Colonic mucosa (tissue), 4 donors: ENCODE measurements at regions not wholly inside any gene's neighbourhood (a gene's known extent, or its start where the extent isn't known, plus 50 kb on each side); places are given as distances from the start of the nearest gene placed in this dataset.

ENCODE experiments used
- DNase-seq: peaks from one replicate; pipeline ENCODE4 v3.0.0-alpha.2; 2020
- H3K27ac ChIP-seq: fragments of 200-600 bp; one replicate; pipeline ENCODE4 v1.8.0; 2021
- H3K27me3 ChIP-seq: fragments of 200-600 bp; one replicate; pipeline ENCODE4 v1.8.0; 2021
- H3K36me3 ChIP-seq: fragments of 200-600 bp; one replicate; pipeline ENCODE4 v1.8.0; 2021
- H3K4me1 ChIP-seq: fragments of 200-600 bp; one replicate; pipeline ENCODE4 v1.8.0; 2021; ENCODE audit warnings: mild to moderate bottlenecking
- H3K4me3 ChIP-seq: fragments of 200-600 bp; one replicate; pipeline ENCODE4 v1.8.0; 2021
- H3K9ac ChIP-seq, 2 donors: one replicate each; pipeline ENCODE4 v1.7.0; 2013; ENCODE audit warnings: control low read depth in 2 of 2, low read depth in 2 of 2, low read length in 2 of 2
- H3K9me3 ChIP-seq: fragments of 200-600 bp; one replicate; pipeline ENCODE4 v1.8.0; 2021
- intact Hi-C: fragments of 100-400 bp; cut with DNase I; formaldehyde crosslinking; loops from one replicate; pipeline ENCODE4 v1.14.1; 2022
- TF ChIP-seq, protein P1 (sequence below): fragments of 200-600 bp; IDR thresholded peaks from one replicate; pipeline ENCODE4 v1.8.0; 2022; ENCODE audit warnings: antibody characterized with exemption, mild to moderate bottlenecking
- donor health status: healthy.
- donor health status: DM: no; HTN: no; CAD: no.
- donor health status: DM: no; HTN: no; CAD: no.

DNA sequence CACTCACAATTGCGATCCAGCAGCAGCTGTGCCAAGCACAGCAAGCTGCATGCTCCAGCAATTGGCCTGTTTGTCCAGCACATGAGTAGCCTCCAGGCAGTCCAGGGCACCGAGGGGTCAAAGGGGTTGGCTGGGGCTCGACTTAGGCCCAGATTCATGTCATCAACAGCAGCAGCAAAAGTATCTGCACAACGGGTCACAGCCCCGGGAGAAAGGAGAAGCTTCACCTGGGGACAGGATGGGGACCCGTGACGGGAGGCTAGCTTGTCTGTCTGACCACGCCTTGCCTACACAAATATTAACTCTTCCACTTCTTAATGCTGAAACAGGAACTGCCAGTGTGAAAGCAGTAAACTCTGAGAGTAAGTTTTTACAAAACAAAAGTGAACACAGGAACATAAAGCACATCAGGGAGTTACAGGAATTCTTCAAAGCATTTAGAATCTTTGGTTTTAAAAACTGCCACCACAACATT lies 191.2 kb downstream of the PIK3R1 start:
- peak overlapping the region in 1 of 2 donors; percentile 53 for H3K9ac ChIP-seq

DNA sequence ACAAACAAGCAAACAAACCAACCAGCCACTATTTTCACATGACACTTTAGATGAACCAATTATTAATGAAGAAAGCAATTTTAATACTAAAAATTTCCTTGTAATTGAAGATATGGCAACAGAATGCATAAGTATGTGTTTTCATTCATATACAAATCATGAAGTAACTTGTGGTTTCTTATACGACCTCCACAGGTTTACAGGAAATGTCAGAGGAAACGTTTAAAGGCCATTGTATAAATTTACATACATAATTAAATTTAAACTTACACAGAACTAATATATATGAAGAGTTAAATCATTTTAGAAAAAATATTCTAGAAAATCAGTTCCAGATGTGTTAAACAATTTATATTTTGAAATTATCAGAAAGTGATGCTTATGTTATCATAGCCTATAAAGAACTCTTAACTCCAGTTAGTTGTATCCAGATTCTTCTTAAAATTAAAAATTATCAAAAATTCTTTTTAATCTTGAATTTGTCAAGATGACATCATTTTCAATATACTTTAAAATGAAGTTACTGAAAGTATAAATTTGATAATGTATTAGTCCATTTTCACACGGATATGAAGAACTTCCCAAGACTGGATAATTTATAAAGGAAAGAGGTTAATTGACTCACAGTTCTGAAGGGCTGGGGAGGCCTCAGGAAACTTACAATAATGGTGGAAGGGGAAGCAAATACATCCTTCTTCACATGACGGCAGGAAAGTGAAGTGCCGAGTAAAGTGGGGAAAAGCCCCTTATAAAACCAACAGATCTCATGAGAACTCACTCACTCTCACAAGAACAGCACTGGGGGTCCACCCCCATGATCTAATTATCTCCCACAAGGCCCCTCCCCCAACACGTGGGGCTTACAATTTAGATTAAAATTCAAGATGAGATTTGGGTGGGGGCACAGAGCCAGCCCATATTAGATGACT lies 192.0 kb downstream of the PIK3R1 start:
- Histone ChIP-seq H3K4me3 (no peak overlapping the region), H3K4me1 (peaks cover 6% of the 10 kb centered on the region), H3K27ac (peak overlapping the region; percentile 39), H3K9ac (no peak overlapping the region), H3K27me3 (no peaks in the 10 kb centered on the region), H3K9me3 (no peaks in the 10 kb centered on the region), H3K36me3 (no peaks in the 10 kb centered on the region)
- intact Hi-C loops: no loop called here
- TF ChIP-seq, protein P1, sequence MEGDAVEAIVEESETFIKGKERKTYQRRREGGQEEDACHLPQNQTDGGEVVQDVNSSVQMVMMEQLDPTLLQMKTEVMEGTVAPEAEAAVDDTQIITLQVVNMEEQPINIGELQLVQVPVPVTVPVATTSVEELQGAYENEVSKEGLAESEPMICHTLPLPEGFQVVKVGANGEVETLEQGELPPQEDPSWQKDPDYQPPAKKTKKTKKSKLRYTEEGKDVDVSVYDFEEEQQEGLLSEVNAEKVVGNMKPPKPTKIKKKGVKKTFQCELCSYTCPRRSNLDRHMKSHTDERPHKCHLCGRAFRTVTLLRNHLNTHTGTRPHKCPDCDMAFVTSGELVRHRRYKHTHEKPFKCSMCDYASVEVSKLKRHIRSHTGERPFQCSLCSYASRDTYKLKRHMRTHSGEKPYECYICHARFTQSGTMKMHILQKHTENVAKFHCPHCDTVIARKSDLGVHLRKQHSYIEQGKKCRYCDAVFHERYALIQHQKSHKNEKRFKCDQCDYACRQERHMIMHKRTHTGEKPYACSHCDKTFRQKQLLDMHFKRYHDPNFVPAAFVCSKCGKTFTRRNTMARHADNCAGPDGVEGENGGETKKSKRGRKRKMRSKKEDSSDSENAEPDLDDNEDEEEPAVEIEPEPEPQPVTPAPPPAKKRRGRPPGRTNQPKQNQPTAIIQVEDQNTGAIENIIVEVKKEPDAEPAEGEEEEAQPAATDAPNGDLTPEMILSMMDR: no peak
- DNase-seq: no peak

More for the DNA sequence above, 191.2 kb downstream of the PIK3R1 start:
- Histone ChIP-seq H3K36me3 (no peaks in the 10 kb centered on the region), H3K4me3 (no peak overlapping the region), H3K9me3 (no peaks in the 10 kb centered on the region), H3K27ac (peak overlapping the region; percentile 39), H3K27me3 (no peaks in the 10 kb centered on the region), H3K4me1 (peaks cover 6% of the 10 kb centered on the region)
- TF ChIP-seq, protein P1: no peak
- intact Hi-C loops: no loop called here
- peak; percentile 42 for DNase-seq

DNA sequence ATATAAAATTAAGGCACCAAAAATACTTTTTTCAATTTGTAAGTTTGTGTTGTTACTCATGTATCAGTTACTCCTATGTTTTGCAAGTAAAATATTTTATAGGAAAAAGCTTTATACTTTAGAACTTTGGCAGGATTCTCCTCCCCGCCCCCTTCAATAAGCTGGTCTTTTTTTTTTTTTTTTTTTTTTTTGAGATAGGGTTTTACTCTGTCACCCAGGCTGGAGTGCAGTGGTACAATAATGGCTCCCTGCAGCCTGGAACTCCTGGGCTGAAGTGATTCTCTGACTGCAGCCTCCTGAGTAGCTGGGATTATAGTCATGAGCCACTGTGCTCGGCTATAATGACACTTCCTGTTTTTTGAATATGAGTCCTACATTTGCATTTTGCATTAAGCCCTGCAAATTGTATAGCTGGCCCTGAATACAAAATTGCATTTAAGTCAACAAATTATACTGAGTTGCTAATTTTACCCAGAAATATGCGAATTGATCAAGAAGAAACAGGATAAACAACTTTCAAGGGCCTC lies 192.9 kb downstream of the PIK3R1 start:
- H3K36me3 ChIP-seq: no peaks in the 10 kb centered on the region
- TF ChIP-seq, protein P1: no peak
- peaks cover 6% of the 10 kb centered on the region for H3K4me1 ChIP-seq
- H3K27ac ChIP-seq: no peak overlapping the region
- H3K9me3 ChIP-seq: no peaks in the 10 kb centered on the region
- H3K4me3 ChIP-seq: no peak overlapping the region
- intact Hi-C loops: no loop called here
- no peaks in the 10 kb centered on the region for H3K27me3 ChIP-seq
- DNase-seq: no peak
- H3K9ac ChIP-seq: no peak overlapping the region

DNA sequence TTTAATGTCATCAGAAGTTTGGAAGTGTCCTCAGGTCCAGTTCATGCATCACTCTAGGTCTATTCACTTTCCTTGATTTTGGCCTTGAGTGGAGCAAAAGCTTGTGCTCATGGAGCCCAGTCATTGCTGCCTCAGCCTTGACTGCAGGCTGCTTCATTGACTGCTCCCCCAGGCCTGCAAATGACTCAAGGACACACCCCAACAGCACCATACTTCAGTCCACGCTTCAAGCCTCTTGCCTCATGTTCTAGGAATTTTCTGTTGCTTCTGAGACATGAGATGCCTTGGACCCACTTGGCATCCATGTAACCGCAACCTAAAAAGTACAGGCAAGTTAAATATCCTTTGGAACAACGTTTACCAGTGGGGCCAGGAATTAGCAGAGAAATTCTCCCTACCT lies 193.7 kb downstream of the PIK3R1 start:
- Histone ChIP-seq H3K27ac (no peak overlapping the region), H3K36me3 (no peaks in the 10 kb centered on the region), H3K27me3 (no peaks in the 10 kb centered on the region), H3K9ac (no peak overlapping the region), H3K9me3 (no peaks in the 10 kb centered on the region), H3K4me3 (no peak overlapping the region), H3K4me1 (peaks cover 6% of the 10 kb centered on the region)
- TF ChIP-seq, protein P1: no peak
- intact Hi-C loops: no loop called here
- no peak for DNase-seq

DNA sequence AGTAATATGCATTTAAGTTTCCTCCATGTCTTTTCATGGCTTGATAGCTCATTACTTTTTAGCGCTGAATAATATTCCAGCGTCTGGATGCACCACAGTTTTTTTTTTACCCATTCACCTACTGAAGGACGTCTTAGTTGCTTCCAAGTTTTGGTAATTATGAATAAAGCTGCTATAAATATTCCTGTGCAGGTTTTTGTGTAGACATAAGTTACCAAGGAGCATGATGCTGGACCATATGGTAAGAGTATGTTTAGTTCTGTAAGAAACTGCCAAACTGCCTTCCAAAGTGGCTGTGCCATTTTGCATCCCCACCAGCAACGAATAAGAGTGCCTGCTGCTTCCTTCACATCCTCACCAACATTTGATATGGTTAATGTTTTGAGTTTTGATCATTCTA lies 195.6 kb downstream of the PIK3R1 start:
- Histone ChIP-seq H3K4me1 (no peaks in the 10 kb centered on the region), H3K9ac (no peak overlapping the region), H3K36me3 (no peaks in the 10 kb centered on the region), H3K4me3 (no peak overlapping the region), H3K9me3 (no peaks in the 10 kb centered on the region), H3K27ac (no peak overlapping the region), H3K27me3 (no peaks in the 10 kb centered on the region)
- TF ChIP-seq, protein P1: no peak
- intact Hi-C loops: no loop called here
- no peak for DNase-seq
